ENCODE measurements at regions not wholly inside any gene's neighbourhood (a gene's known extent, or its start where the extent isn't known, plus 50 kb on each side); places are given as distances from the start of the nearest gene placed in this dataset.
A peak's percentile ranks its signal among the peaks of the same experiment; 100 is the strongest.

DNA sequence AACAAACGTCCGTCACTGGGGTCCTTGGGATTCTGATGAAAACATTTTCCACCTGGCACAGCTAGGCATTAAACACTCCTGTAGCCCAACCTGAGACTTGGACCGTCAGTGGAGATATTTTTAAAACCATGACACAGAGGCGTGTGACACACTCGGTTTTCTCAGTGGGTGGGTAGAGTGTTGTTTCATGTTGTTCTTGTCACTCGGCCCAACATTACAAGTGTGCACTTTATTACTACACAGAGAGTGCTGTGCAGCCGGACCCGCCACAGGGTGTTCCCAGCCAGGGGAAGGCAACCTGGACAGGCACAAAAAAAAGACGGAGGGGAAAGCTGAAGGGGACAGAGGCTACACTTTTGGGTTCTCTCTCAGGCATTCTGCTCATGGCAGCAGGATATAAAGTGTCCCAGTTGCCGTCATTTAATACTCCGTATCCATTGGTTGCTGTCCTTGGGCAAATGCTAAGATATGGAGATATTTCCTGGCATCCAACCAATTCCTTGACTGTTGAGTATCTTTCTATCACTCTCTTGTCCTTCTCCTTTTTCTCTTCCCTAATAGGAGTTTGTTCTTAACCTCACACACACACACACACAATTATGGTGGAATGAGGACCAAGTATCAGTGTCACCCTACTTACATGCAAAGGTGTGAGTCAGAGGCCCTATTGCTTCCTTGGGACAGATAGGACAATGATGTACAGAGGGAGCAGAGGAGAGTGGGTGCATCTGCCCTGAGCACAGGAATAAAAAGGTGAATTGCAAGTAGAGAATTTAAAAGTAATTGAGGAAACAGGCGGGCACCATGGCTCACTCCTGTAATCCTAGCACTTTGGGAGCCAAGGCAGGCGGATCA lies 154.1 kb upstream of the SOX9 start:
- no peak for DNase-seq

DNA sequence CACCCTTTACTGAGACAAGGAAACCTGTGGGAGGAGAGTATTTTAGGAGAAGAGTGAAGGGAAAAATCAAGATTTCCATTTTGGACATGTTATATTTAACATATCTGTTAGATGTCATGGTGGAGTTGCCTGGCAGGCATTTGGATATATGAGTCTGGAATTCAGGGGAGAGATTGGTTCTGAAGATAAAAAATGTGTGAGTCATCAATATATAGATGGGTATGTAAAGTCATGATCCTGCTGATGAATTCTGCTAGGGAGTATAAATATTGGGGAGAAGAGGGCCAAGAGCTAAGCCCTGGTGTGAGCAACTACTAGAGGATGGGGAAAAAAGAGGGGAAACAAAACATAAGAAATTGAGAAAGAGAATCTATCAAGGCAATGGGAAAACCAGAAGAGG lies 151.3 kb upstream of the SOX9 start:
- DNase-seq: no peak

DNA sequence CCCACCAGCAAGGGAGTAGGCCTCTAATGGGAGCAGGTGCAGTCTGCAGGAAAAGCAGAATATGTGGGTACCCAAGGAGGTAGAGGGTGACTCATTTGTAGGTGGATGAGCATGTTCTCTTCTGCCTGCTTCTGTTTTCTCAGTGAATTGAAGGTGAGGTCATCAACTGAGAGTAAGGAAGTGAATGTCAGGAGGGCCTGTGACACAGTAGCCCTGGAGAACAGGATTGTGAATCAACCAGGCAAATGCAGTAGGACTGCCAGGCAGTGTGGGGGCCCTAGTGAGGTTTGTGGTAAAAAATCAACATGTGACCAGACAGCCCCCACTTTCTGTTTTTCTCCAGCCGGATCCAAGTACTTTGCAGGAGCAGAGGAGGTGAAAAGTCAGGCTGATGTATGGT lies 150.5 kb upstream of the SOX9 start:
- DNase-seq: no peak

DNA sequence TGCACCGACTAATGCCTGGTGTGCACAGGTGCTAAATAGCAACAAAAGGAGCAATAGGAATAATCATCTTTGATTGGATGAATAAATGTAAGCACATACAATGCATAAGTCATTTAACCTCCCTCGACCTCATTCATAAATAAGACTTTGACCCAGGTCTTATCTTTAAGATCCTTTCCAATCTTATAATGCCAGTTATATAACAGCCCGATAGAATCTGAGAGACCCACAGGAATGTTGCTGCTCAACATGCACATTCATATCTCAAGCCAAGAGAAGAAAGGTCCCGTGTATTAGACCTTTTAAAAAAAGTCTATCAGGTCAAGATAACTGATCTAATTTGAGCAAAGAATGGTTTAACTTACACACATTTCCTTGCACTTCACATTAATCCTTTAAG lies 146.8 kb upstream of the SOX9 start:
- no peak for DNase-seq

DNA sequence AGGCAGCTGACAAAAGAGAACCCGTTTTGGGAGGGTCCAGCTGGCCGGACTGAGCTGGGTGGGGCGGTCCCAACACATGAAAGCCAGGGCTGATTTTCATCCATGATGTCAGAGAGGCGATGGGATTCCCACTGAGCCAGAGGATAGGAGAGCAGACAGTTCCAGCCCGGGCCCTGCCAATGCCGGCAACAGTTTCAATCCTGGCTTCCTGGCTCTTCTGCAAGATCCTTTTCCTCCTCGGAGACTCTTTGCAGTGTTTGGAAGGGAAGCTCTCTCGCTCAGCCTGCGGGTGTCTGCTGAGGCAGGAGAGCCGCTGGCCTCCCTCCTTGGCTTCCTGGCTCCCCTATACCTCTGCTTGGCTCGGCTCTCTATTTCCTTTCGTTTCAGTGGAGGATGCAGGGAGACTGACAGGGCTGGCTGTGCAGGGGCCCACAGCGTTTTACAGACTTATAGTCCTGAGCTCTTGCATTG lies 145.5 kb upstream of the SOX9 start:
- peak; percentile 94 for DNase-seq

DNA sequence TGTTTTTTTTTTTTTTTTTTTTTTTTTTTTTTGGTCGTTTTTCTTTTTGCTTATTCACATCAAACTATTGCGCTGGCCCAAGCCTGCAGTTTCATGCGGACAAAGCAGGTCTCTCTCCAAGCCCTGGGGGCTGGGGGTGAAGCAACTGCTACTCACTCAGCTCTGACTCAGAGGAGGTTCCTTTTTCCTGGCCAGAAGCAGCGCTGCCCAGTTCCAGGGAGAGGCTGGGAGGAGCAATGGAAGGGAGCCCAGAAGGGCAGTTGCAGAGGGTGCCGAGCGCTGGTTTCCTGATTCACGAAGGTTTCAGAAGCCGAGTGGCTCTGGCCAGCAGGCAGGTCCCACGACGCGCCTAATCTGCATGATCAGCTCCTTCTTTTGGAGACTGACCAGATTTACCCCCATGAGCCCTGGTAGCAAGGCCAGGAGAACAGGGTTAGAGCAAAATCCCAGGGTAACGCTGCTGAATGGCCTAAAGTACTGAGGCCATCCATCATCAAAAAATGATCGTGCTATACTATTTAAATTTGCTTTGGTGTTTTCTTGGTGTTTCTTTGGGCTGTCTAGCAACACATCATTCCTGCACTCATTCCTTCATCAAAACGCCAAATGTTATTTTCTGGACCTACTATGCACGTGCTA lies 144.7 kb upstream of the SOX9 start:
- peak; percentile 83 for DNase-seq

DNA sequence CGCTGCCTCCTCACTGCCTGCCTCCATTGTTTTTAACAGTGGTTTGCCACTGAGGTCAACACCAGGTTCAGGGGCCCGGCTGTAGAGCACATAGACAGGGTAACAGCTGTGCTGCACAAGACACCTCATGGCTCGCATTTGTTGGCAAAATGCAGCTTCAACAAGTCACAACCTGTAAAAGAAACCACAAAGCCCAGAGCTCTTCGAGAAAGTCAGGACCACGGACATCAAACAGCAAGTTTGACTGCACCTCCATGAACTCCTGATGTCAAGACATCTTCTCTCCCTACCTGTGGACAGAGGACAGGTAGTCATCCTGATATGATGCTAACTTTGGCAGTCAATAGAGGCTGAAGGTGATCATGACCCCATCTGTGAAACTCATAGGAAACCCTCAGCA lies 142.4 kb upstream of the SOX9 start:
- DNase-seq: no peak

DNA sequence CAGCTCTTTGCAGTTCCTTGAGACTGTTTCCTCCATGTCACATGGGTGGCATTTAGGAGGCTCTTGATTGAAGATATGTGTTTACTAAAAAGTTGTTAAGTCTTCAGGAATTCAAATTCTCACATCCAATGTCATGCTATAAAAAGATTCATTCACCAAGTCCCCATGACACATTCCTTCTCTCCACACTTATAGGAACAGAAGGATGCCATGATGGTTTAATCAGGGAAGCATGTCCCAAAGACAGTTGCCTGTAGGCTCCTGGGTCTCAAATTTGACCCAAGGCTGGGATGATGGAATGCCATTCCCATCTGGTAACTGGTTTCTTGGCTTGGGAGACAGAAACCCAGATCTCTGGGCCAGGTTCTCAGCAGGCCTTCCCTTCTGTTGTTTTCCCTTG lies 140.6 kb upstream of the SOX9 start:
- DNase-seq: no peak

DNA sequence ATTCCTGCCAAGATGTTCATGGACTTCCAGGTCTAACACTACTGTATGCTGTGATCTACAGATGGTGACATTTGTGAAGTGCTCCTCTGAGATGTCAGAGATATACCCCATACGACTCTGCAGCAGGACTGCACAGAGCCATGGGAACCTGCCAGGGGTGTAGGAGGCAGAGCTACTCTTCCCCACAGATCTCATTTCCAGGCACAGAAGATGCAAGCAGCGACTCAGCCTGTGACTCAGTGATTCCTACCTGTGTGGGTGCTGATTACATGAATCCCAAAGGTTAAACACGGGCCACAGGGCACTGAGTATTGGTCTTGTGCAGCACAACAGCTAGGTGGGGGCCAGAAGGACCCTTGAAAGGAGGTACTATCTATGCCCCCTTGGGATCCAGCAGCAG lies 137.0 kb upstream of the SOX9 start:
- DNase-seq: no peak

DNA sequence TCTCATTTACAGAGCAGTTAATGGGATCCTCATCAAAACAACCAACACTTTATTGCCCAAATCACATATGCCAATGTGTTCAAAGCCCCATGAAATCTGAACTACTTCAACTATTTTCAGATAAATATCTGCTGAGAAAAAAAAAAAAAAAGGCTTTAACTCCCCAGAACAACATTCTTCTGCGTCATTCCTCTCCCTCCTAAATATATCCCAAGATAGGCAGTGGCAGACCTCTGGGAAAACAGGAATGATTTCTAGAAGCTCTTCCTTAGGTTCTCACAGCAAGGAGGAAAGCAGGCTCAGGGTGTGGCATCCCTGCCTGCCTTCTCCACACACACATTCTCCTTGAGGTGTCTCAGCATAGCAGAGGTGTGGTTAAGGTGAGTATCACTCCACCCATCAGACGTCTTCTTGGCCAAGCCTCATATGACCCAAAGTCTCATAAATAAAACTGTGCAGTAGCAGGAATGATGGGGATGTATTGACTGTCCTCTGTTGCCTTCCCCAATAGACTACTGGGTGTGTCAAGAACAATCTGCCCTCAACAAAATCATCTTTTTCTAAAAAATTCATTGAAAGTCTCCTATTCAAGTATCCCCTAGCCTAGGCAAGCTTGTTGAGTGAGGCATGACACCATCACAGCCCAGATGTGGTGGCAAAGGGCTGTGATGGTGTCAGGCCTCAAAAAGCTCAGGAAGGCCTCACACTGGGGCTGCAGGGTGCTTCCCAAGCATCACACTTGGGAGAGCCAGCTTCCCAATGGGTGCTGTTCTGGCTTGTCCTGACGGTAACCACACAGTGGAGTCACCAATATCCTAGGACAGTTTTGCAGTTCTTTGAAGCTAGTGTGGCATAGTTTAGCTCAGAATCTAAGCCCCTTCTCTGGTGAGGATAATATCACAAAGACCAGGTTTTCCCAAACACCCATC lies 135.4 kb upstream of the SOX9 start:
- DNase-seq: no peak

DNA sequence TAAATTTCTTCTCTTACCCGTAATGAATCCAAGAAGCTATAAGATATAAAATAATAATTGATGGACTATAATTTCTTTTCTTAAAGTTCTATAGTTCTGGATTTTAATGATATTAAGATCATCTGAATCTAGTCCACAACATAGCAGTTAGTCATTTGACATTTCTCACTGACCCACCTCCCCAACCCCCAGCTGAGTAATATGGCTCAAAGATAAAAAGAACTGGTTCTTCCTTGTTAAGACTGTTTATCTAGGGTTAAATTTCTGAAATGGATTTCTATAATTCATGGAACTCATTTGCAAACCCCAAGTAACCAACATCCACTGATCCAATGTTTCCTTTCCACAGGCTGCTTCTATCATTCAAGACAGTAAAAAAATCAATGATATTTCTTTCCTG lies 133.9 kb upstream of the SOX9 start:
- no peak for DNase-seq

DNA sequence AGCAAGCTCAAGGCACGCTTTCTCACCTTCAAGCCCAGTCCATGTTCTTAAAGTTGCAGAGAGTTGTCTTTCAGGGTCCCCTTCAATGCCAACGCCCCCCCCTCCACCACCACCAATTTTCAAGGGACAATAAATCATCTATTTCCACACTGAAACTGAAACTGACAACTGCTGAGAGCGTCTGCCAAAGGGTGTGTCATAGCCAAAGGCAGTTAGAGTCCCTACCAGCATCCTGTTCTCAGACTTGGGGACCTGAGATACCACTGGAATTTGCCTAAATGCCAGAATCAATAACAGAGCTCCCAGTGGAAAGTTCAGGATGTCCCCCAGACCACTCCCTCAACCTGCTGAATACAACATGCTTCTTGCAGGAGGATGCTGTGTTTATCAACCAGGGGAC lies 133.2 kb upstream of the SOX9 start:
- DNase-seq: peak; percentile 12

DNA sequence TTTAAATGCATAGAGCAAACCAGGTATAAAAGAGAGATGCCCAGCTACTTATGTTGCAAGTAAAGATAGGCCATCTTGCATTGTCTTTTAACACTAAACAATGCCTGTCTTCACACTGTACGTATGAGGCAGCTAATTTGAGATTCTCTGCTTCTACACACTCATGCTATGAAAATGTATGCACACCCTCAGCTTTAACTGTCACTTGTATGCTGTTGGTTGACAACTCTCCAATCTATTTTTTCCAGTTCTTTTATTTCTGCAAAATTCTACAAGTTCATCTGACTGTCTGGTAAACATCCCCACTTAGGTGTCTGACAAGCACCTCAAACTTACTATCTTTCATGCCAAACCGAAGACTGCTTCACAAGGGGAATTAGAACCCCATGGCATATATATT lies 131.7 kb upstream of the SOX9 start:
- DNase-seq: no peak

DNA sequence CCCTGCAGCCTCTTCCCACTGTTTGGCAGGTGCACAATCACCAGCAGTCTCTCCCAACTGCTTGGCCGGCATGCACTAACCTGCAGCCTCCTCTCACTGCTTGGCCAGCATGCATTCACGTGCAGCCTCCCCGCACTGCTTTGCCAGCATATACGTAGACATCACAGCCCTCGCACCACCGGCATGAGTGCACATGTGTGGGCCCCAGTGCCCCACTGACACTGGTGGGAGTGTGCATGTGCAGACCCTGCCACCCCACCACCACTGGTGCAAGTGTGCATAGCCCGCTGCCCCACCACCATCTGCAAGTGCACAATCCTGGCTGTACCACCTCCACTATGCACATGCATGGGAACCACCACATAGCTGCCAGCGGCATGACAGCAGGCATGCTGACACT lies 127.5 kb upstream of the SOX9 start:
- no peak for DNase-seq

DNA sequence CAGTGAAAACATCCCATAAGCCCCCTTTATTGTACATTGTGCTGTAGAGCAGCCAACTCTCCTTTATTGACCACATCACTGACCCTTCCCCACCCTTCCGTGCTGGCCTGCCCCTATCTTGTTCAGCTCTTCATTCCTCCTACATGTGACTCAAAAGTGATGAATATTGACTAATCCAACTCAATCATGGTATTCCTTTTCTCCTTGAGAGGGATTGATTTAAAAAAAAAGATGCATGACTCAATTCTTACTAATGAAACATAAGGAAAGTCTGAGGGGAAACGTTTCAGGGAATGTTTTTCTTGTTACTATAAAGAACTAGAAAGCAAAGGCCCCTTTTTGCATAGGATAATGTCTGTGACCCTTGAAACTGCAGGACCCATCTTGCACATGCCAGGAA lies 125.2 kb upstream of the SOX9 start:
- DNase-seq: no peak

DNA sequence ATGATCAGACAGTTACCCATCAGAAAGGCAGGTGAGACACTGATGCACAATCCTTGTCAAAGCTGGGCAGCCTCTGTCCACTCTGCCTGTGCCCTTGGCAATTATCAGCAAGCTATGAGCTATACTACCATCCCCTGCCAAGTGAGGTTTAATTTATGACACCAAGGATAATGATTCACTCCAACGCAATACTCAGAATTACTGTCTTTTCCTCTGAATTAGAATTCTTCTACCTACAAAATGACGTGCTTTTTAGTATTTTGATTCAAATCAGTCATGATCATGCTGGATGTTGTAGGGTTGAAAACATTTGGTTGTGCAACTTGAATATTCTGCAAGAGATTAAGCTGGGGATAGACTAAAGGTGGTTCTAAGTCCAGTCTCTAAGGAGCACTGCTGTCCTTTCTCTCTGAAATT lies 116.8 kb upstream of the SOX9 start:
- no peak for DNase-seq

DNA sequence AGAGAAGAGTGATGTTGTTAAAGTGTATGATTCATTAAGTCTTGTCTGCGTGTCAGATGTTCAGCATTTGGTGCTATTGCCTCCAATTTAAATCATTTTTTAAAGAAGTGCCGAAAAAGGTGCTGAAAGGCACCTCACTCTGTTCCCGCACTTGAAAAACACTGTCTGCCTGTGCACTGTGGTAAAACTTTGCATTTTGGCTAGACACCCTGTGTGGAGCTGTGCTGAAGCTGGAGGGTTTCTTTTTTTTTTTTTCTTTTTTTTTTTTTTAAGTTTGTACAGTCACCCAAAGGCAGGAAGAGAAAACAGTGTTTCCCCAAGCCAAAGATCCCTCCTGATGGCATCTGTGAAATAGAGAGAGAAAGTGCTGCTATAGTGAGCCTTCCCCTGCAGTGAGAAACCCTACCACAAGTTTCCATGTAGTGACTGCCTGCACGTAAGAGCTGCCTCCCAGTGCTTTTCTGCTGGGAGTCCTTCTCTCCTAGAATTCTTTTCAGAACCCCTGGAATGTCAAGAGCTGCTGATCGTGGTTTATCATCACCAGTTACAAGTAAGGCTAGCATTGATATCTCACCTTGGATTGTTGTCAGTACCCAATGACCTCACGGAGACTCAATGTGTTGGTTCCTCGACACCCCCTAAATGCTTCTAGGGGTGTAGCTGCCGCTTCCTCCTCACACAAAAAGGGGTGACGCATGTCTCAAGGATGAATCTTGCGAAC lies 116.0 kb upstream of the SOX9 start:
- no peak for DNase-seq

DNA sequence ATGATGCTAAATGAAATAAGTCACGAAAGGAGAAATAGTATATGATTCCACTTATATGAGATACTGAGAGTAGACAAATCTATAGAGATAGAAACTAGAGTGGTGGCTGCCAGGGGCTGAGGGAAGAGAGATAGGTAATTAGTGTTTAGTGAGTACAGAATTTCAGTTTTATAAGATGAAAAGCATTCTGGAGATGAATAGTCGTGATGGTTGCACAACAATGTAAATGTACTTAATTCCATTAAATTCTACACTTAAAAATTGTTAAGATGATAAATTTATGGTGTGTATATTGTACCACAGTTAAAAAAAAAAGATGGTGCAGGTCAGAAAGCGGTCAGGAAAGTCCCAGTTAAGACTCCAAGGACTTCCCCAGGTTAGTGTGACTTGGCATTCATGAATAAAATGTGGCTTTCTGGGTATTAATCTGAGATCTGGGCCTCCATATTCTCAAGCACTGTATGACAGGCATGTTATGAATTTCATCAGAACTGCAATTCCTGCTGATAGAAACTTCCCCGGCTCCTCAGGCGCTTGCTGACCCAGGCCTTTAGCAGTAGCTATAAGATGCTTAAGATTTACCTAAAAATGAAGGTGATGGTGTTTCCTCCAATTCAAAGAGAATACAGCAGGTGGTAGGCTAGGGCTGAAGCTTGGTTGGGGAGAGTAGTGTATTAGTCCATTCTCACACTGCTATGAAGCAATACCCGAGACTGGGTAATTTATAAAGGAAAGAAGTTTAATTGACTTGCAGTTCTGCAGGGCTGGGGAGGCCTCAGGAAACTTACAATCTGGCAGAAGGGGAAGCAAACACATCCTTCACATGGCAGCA lies 115.3 kb upstream of the SOX9 start:
- DNase-seq: no peak

DNA sequence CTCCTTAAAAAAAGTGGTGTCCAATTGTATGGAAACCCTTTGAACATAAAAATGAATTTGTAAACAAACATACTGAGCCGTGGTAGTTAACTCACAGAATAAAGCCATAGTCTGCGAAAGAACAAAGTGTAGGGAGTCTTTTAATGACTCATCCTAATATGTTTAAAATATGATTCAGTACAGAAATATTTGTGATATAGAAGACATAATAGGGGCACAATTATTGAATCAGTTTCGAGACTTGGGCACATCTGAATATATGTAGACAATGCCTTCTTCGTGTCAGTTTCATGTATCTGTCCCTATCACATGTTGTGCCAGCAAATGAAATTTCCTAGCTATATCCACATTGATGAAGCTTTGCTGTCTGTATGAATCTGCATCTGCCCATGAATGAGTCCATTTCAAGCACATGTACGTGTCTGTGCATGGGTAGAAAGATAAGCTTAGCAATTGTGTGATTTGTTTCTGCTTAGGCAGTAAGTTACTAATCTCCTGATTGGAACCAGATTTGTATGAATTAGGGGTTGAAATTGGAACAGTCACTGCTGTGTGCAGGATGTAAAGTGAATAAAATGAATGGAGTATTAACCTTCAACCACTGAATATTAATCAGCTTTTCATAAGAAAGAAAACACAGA lies 112.5 kb upstream of the SOX9 start:
- no peak for DNase-seq

DNA sequence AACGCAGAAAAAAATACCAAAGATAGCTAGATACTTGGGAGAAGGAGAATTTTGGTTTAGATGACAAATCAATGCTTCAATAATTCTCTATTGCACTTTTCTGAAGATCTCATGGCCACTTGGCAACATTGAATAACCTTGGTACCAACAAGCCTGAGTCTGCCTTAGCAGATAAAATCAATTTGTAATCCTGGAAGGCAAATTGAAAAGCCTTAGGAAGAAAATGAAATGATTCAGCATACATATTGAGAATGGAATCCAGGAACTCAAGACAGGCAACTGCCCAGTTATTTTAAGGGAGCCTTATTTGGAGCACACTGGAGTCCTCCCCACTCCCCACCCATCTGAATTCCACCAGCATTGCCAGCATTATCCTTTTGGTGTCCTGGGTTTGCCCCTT lies 109.3 kb upstream of the SOX9 start:
- no peak for DNase-seq

Data from muscle of arm (tissue), 1 donor.